GM21528 (cell line): ENCODE measurements at regions not wholly inside any gene's neighbourhood (a gene's known extent, or its start where the extent isn't known, plus 50 kb on each side); places are given as distances from the start of the nearest gene placed in this dataset.
"Not testable (repeated sequence)": the region's sequence is repeated elsewhere in the genome, so short reads cannot be mapped to it uniquely, and the experiment has no call there.

Source experiments
- ATAC-seq: cut with Tn5 transposase; IDR thresholded peaks from one replicate; pipeline ENCODE4 v1.9.1; 2021; ENCODE audit warnings: mild to moderate bottlenecking, moderate library complexity; ENCODE audit not compliant: unreplicated experiment, low FRiP score

- ATAC-seq, result no peak
Measured at GRCh38 chr10:32143302-32143847, 87.2 kb upstream of the KIF5B start.

- ATAC-seq, result no peak
Measured at GRCh38 chr10:32142646-32143045, 86.4 kb upstream of the KIF5B start.

- no peak for ATAC-seq
Measured at GRCh38 chr10:32141018-32141807, 85.0 kb upstream of the KIF5B start.

- no peak for ATAC-seq
Measured at GRCh38 chr10:32140403-32140802, 84.2 kb upstream of the KIF5B start.

GRCh38 chr10:32139223-32140073, 83.2 kb upstream of the KIF5B start:
- no peak for ATAC-seq

- ATAC-seq, result not testable (repeated sequence)
Measured at GRCh38 chr10:32136927-32137326, 80.7 kb upstream of the KIF5B start.

- ATAC-seq, result not testable (repeated sequence)
Measured at GRCh38 chr10:32135796-32136195, 79.6 kb upstream of the KIF5B start.

GRCh38 chr10:32132357-32132946, 76.2 kb upstream of the KIF5B start:
- ATAC-seq, result no peak

GRCh38 chr10:32131388-32131787, 75.2 kb upstream of the KIF5B start:
- ATAC-seq, result no peak

- no peak for ATAC-seq
Measured at GRCh38 chr10:32130788-32131187, 74.6 kb upstream of the KIF5B start.

- ATAC-seq, result no peak
Measured at GRCh38 chr10:32125023-32125422, 68.8 kb upstream of the KIF5B start.

GRCh38 chr10:32123021-32123420, 66.8 kb upstream of the KIF5B start:
- ATAC-seq, result no peak

- ATAC-seq, result no peak
Measured at GRCh38 chr10:32121648-32122047, 65.4 kb upstream of the KIF5B start.

GRCh38 chr10:32120147-32120546, 63.9 kb upstream of the KIF5B start:
- no peak for ATAC-seq

- no peak for ATAC-seq
Measured at GRCh38 chr10:32114508-32114907, 58.3 kb upstream of the KIF5B start.

GRCh38 chr10:32112055-32112454, 55.8 kb upstream of the KIF5B start:
- no peak for ATAC-seq

GRCh38 chr10:32111585-32111984, 55.4 kb upstream of the KIF5B start:
- ATAC-seq, result no peak

- no peak for ATAC-seq
Measured at GRCh38 chr10:32110790-32111189, 54.6 kb upstream of the KIF5B start.

- ATAC-seq, result no peak
Measured at GRCh38 chr10:32109603-32110002, 53.4 kb upstream of the KIF5B start.
